ENCODE measurements at regions not wholly inside any gene's neighbourhood (a gene's known extent, or its start where the extent isn't known, plus 50 kb on each side); places are given as distances from the start of the nearest gene placed in this dataset.

DNA sequence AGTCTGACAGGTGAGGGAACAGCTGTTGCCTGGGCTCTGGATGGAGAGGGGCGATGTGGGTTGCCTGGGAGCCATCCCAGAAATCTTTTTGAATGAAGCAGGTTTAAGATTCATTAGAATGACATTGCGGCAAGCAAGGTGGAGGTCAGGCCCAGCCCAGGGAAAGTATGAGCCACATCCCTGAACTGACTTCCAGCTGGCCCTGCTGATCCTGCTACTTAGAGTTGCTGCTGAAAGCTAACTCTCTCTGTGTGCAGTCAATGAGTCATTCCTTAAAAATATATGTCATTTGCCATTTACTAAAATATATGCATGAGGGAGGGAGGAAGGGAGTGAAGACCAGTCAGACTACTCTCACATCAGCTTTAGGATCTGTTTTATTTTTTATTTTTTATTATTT is 54.3 kb upstream of the RAB3GAP2 start (continued):
- no peak for TF ChIP-seq ZFP3 (CRISPR knock-in tag; IDR thresholded peaks at IDR 0.05)
- TF ChIP-seq, protein P1, sequence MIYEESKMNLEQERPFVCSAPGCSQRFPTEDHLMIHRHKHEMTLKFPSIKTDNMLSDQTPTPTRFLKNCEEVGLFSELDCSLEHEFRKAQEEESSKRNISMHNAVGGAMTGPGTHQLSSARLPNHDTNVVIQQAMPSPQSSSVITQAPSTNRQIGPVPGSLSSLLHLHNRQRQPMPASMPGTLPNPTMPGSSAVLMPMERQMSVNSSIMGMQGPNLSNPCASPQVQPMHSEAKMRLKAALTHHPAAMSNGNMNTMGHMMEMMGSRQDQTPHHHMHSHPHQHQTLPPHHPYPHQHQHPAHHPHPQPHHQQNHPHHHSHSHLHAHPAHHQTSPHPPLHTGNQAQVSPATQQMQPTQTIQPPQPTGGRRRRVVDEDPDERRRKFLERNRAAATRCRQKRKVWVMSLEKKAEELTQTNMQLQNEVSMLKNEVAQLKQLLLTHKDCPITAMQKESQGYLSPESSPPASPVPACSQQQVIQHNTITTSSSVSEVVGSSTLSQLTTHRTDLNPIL (CRISPR knock-in tag; IDR thresholded peaks at IDR 0.05; ENCODE audit: low read depth): no peak

DNA sequence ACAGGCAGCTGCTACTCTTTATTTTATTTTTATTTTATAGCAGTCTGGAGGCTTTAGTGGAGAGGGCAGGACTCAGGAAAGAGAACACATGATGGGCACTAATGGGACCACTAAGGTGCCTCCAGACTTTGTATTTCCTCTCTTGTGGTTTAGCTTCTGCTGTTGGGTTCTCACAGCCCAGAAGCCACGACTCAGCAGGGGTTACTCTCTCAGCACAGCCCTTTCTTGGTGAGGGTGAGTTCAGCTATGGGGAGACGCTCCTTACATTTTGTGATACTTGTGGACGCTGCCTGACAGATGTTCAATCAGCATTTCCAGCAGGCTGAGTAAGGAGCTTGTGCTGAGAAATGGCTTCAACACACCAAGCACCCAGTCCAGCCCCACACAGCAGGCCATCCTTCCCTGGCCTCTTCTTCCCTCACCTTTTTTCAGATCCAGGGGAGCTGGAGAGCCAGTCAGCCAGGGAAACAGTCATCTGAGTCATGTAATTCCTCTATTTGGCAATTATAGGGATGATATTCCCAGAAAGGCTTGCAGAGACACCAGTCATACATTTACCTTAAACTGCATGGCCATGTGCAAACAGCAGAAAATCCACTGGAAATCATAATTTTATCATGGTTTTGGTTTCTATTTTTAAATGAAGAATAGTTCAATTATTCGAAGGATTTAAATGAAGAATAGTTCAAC is 53.2 kb upstream of the RAB3GAP2 start:
- TF ChIP-seq, protein P2, sequence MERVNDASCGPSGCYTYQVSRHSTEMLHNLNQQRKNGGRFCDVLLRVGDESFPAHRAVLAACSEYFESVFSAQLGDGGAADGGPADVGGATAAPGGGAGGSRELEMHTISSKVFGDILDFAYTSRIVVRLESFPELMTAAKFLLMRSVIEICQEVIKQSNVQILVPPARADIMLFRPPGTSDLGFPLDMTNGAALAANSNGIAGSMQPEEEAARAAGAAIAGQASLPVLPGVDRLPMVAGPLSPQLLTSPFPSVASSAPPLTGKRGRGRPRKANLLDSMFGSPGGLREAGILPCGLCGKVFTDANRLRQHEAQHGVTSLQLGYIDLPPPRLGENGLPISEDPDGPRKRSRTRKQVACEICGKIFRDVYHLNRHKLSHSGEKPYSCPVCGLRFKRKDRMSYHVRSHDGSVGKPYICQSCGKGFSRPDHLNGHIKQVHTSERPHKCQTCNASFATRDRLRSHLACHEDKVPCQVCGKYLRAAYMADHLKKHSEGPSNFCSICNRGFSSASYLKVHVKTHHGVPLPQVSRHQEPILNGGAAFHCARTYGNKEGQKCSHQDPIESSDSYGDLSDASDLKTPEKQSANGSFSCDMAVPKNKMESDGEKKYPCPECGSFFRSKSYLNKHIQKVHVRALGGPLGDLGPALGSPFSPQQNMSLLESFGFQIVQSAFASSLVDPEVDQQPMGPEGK (CRISPR knock-in tag; IDR thresholded peaks at IDR 0.05; ENCODE audit: borderline replicate concordance): no peak
- TF ChIP-seq TOX (CRISPR knock-in tag; IDR thresholded peaks at IDR 0.05; ENCODE audit: borderline replicate concordance): no peak
- TF ChIP-seq, protein P3, sequence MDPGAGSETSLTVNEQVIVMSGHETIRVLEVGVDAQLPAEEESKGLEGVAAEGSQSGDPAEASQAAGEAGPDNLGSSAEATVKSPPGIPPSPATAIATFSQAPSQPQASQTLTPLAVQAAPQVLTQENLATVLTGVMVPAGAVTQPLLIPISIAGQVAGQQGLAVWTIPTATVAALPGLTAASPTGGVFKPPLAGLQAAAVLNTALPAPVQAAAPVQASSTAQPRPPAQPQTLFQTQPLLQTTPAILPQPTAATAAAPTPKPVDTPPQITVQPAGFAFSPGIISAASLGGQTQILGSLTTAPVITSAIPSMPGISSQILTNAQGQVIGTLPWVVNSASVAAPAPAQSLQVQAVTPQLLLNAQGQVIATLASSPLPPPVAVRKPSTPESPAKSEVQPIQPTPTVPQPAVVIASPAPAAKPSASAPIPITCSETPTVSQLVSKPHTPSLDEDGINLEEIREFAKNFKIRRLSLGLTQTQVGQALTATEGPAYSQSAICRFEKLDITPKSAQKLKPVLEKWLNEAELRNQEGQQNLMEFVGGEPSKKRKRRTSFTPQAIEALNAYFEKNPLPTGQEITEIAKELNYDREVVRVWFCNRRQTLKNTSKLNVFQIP (CRISPR knock-in tag; IDR thresholded peaks at IDR 0.05; ENCODE audit: borderline replicate concordance, low read depth): no peak
- TF ChIP-seq ZNF565 (CRISPR knock-in tag; conservative IDR thresholded peaks at IDR 0.05; ENCODE audit: low read depth): no peak
- no peak for TF ChIP-seq ESRRG (CRISPR knock-in tag; IDR thresholded peaks at IDR 0.05)
- TF ChIP-seq, protein P1 (CRISPR knock-in tag; IDR thresholded peaks at IDR 0.05; ENCODE audit: low read depth): no peak
- no peak for TF ChIP-seq ZNF8 (CRISPR knock-in tag; IDR thresholded peaks at IDR 0.05)
- TF ChIP-seq ZFP3 (CRISPR knock-in tag; IDR thresholded peaks at IDR 0.05): no peak
- no peak for ATAC-seq

DNA sequence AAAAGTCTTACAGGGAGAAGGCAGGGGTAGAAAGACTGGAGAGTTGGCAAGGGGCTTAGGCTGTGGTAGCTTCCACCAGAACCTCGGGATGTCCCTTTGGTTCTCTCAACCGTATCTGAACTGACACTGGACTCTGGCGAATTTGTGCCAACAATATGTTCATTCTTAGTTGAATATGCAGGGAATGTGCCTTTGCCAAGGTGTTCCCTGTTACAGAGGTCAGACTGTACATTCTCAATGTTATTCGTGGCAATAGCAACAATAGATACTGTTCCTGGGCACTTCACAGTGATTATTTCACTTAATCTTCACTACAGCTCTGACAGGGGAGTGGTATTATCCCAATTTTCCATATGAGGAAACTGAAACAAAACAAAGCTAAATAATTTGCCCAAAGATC is 51.5 kb upstream of the RAB3GAP2 start:
- TF ChIP-seq ZFP3 (CRISPR knock-in tag; IDR thresholded peaks at IDR 0.05): no peak
- TF ChIP-seq RARB (CRISPR knock-in tag; IDR thresholded peaks at IDR 0.05): no peak
- no peak for TF ChIP-seq ZC3H10 (CRISPR knock-in tag; IDR thresholded peaks at IDR 0.05)
- no peak for TF ChIP-seq TOX (CRISPR knock-in tag; IDR thresholded peaks at IDR 0.05; ENCODE audit: borderline replicate concordance)
- no peak for TF ChIP-seq GLIS3 (CRISPR knock-in tag; IDR thresholded peaks at IDR 0.05)
- no peak for TF ChIP-seq CSDC2 (CRISPR knock-in tag; IDR thresholded peaks at IDR 0.05)
- TF ChIP-seq TCF4 (CRISPR knock-in tag; IDR thresholded peaks at IDR 0.05; ENCODE audit: borderline replicate concordance): no peak
- TF ChIP-seq, protein P4, sequence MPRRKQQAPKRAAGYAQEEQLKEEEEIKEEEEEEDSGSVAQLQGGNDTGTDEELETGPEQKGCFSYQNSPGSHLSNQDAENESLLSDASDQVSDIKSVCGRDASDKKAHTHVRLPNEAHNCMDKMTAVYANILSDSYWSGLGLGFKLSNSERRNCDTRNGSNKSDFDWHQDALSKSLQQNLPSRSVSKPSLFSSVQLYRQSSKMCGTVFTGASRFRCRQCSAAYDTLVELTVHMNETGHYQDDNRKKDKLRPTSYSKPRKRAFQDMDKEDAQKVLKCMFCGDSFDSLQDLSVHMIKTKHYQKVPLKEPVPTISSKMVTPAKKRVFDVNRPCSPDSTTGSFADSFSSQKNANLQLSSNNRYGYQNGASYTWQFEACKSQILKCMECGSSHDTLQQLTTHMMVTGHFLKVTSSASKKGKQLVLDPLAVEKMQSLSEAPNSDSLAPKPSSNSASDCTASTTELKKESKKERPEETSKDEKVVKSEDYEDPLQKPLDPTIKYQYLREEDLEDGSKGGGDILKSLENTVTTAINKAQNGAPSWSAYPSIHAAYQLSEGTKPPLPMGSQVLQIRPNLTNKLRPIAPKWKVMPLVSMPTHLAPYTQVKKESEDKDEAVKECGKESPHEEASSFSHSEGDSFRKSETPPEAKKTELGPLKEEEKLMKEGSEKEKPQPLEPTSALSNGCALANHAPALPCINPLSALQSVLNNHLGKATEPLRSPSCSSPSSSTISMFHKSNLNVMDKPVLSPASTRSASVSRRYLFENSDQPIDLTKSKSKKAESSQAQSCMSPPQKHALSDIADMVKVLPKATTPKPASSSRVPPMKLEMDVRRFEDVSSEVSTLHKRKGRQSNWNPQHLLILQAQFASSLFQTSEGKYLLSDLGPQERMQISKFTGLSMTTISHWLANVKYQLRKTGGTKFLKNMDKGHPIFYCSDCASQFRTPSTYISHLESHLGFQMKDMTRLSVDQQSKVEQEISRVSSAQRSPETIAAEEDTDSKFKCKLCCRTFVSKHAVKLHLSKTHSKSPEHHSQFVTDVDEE (CRISPR knock-in tag; IDR thresholded peaks at IDR 0.05): no peak
- no peak for TF ChIP-seq PPARA (CRISPR knock-in tag; IDR thresholded peaks at IDR 0.05; ENCODE audit: borderline replicate concordance)
- TF ChIP-seq ZNF8 (CRISPR knock-in tag; IDR thresholded peaks at IDR 0.05): no peak
- TF ChIP-seq, protein P1 (CRISPR knock-in tag; IDR thresholded peaks at IDR 0.05; ENCODE audit: low read depth): no peak
- TF ChIP-seq, protein P2 (CRISPR knock-in tag; IDR thresholded peaks at IDR 0.05; ENCODE audit: borderline replicate concordance): no peak
- TF ChIP-seq OSR1 (CRISPR knock-in tag; IDR thresholded peaks at IDR 0.05): no peak
- TF ChIP-seq, protein P3 (CRISPR knock-in tag; IDR thresholded peaks at IDR 0.05; ENCODE audit: borderline replicate concordance, low read depth): no peak
- no peak for TF ChIP-seq ISL1 (CRISPR knock-in tag; IDR thresholded peaks at IDR 0.05)
- ATAC-seq: no peak
